DMS79 treated with DMSO at 0.1 percent for 48 hours (cell line): ENCODE measurements at regions not wholly inside any gene's neighbourhood (a gene's known extent, or its start where the extent isn't known, plus 50 kb on each side); places are given as distances from the start of the nearest gene placed in this dataset.
"Not testable (repeated sequence)": the region's sequence is repeated elsewhere in the genome, so short reads cannot be mapped to it uniquely, and the experiment has no call there.

Experiments used
- DNase-seq: peaks from one replicate; lab custom pipeline; 2025; lab: John Stamatoyannopoulos, UW

- DNase-seq, result no peak
These were observed 1086.1 kb upstream of the CELF4 start for GRCh38 chr18:38651736-38652135.

GRCh38 chr18:38648179-38648578 lies 1082.6 kb upstream of the CELF4 start:
- no peak for DNase-seq

GRCh38 chr18:38646296-38646695 lies 1080.7 kb upstream of the CELF4 start:
- no peak for DNase-seq

- DNase-seq, result no peak
These were observed 1079.5 kb upstream of the CELF4 start for GRCh38 chr18:38644875-38645641.

GRCh38 chr18:38642711-38643110 lies 1077.1 kb upstream of the CELF4 start:
- DNase-seq, result no peak

GRCh38 chr18:38639700-38640099 lies 1074.1 kb upstream of the CELF4 start:
- not testable (repeated sequence) for DNase-seq

- no peak for DNase-seq
These were observed 1070.3 kb upstream of the CELF4 start for GRCh38 chr18:38635709-38636430.

- no peak for DNase-seq
These were observed 1068.5 kb upstream of the CELF4 start for GRCh38 chr18:38634117-38634516.

GRCh38 chr18:38633333-38633732 lies 1067.7 kb upstream of the CELF4 start:
- DNase-seq, result no peak

GRCh38 chr18:38619129-38619528 lies 1053.5 kb upstream of the CELF4 start:
- no peak for DNase-seq

- no peak for DNase-seq
These were observed 1050.7 kb upstream of the CELF4 start for GRCh38 chr18:38616306-38616705.

GRCh38 chr18:38612904-38613303 lies 1047.3 kb upstream of the CELF4 start:
- no peak for DNase-seq

- no peak for DNase-seq
These were observed 1045.7 kb upstream of the CELF4 start for GRCh38 chr18:38611036-38611964.

- no peak for DNase-seq
These were observed 1041.2 kb upstream of the CELF4 start for GRCh38 chr18:38606841-38607240.

- no peak for DNase-seq
These were observed 1036.7 kb upstream of the CELF4 start for GRCh38 chr18:38602341-38602740.

- DNase-seq, result no peak
These were observed 1022.0 kb upstream of the CELF4 start for GRCh38 chr18:38587571-38587970.

- DNase-seq, result no peak
These were observed 1020.7 kb upstream of the CELF4 start for GRCh38 chr18:38586327-38586726.

- no peak for DNase-seq
These were observed 1014.2 kb upstream of the CELF4 start for GRCh38 chr18:38579764-38580163.

- DNase-seq, result no peak
These were observed 1011.3 kb upstream of the CELF4 start for GRCh38 chr18:38576916-38577315.

- DNase-seq, result no peak
These were observed 1010.8 kb upstream of the CELF4 start for GRCh38 chr18:38576349-38576748.

GRCh38 chr18:38575648-38576047 lies 1010.0 kb upstream of the CELF4 start:
- no peak for DNase-seq

- DNase-seq, result no peak
These were observed 1009.4 kb upstream of the CELF4 start for GRCh38 chr18:38575023-38575422.
